Liver (tissue), 8 donors: ENCODE measurements at regions not wholly inside any gene's neighbourhood (a gene's known extent, or its start where the extent isn't known, plus 50 kb on each side); places are given as distances from the start of the nearest gene placed in this dataset.
"Not testable (repeated sequence)": the region's sequence is repeated elsewhere in the genome, so short reads cannot be mapped to it uniquely, and the experiment has no call there.

Experiments used
- DNase-seq: peaks from one replicate; pipeline ENCODE4 v3.0.0-alpha.2; 2017; ENCODE audit warnings: low spot score
- H3K27ac ChIP-seq, 2 donors: one replicate each; pipeline ENCODE4 v1.7.0; 2013; ENCODE audit warnings: inconsistent platforms in 2 of 2, low read length in 2 of 2, control low read depth in 1 of 2, low read depth in 1 of 2, mild to moderate bottlenecking in 1 of 2
- H3K27me3 ChIP-seq, 4 donors: one replicate each; pipeline versions ENCODE4 v1.6.1 to v1.7.0; 2013; ENCODE audit warnings: low read length in 3 of 4, inconsistent platforms in 1 of 4, mild to moderate bottlenecking in 1 of 4, moderate library complexity in 1 of 4; ENCODE audit not compliant: control insufficient read depth in 4 of 4, insufficient read depth in 4 of 4
- H3K36me3 ChIP-seq, 4 donors: one replicate each; pipeline versions ENCODE4 v1.6.1 to v1.7.0; 2013; ENCODE audit warnings: low read length in 3 of 4, mild to moderate bottlenecking in 3 of 4, low read depth in 1 of 4, moderate library complexity in 1 of 4; ENCODE audit not compliant: control insufficient read depth in 4 of 4, insufficient read depth in 3 of 4
- H3K4me1 ChIP-seq, 4 donors: one replicate each; pipeline versions ENCODE4 v1.6.1 to v1.7.0; 2013; ENCODE audit warnings: low read length in 3 of 4, mild to moderate bottlenecking in 3 of 4, moderate library complexity in 1 of 4; ENCODE audit not compliant: control insufficient read depth in 4 of 4, insufficient read depth in 4 of 4
- H3K4me3 ChIP-seq, 3 donors: one replicate each; pipeline versions ENCODE4 v1.6.1 to v1.7.0; 2013; ENCODE audit warnings: low read length in 3 of 3, control low read depth in 1 of 3, low read depth in 1 of 3, mild to moderate bottlenecking in 1 of 3
- H3K9ac ChIP-seq, 2 donors: one replicate each; pipeline ENCODE4 v1.7.0; 2013; ENCODE audit warnings: low read length in 2 of 2, mild to moderate bottlenecking in 2 of 2, moderate library complexity in 2 of 2, control low read depth in 1 of 2, low read depth in 1 of 2
- H3K9me3 ChIP-seq, 4 donors: one replicate each; pipeline versions ENCODE4 v1.6.1 to v1.7.0; 2013; ENCODE audit warnings: low read length in 3 of 4; ENCODE audit not compliant: control insufficient read depth in 4 of 4
- EGR1 ChIP-seq, 2 donors: IDR thresholded peaks; 2 replicates each; pipeline ENCODE4 v1.6.1; 2016 to 2018; ENCODE audit warnings: antibody characterized with exemption in 2 of 2, low read depth in 2 of 2
- FOXA1 ChIP-seq: IDR thresholded peaks from 2 replicates; pipeline ENCODE4 v1.6.1; 2016; ENCODE audit warnings: antibody characterized with exemption
- FOXA2 ChIP-seq: IDR thresholded peaks from 2 replicates; pipeline ENCODE4 v1.6.1; 2016; ENCODE audit warnings: antibody characterized with exemption
- GABPA ChIP-seq, 2 donors: IDR thresholded peaks in 1 of 2; conservative IDR thresholded peaks in 1 of 2; 2 replicates each; pipeline ENCODE4 v1.6.1; 2016; ENCODE audit warnings: antibody characterized with exemption in 2 of 2, mild to moderate bottlenecking in 1 of 2, moderate library complexity in 1 of 2
- HNF4A ChIP-seq, 2 donors: conservative IDR thresholded peaks; 2 replicates each; pipeline ENCODE4 v1.6.1; 2016; ENCODE audit warnings: antibody characterized with exemption in 2 of 2, mild to moderate bottlenecking in 2 of 2
- HNF4G ChIP-seq: IDR thresholded peaks from 2 replicates; pipeline ENCODE4 v1.6.1; 2016; ENCODE audit warnings: antibody characterized with exemption
- JUND ChIP-seq, 2 donors: IDR thresholded peaks; 2 replicates each; pipeline ENCODE4 v1.6.1; 2016; ENCODE audit warnings: antibody characterized with exemption in 2 of 2
- NR2F2 ChIP-seq: IDR thresholded peaks from 2 replicates; pipeline ENCODE4 v1.6.1; 2016; ENCODE audit warnings: antibody characterized with exemption
- RAD21 ChIP-seq, 2 donors: IDR thresholded peaks; 2 replicates each; pipeline ENCODE4 v1.6.1; 2016; ENCODE audit warnings: antibody characterized with exemption in 2 of 2, mild to moderate bottlenecking in 2 of 2
- REST ChIP-seq: IDR thresholded peaks from 2 replicates; pipeline ENCODE4 v1.6.1; 2016; ENCODE audit warnings: antibody characterized with exemption, mild to moderate bottlenecking
- RXRA ChIP-seq, 2 donors: IDR thresholded peaks; 2 replicates each; pipeline ENCODE4 v1.6.1; 2017 to 2018; ENCODE audit warnings: antibody characterized with exemption in 2 of 2, mild to moderate bottlenecking in 1 of 2
- SP1 ChIP-seq: IDR thresholded peaks from 2 replicates; pipeline ENCODE4 v1.6.1; 2018; ENCODE audit warnings: antibody characterized with exemption, mild to moderate bottlenecking
- TAF1 ChIP-seq: conservative IDR thresholded peaks from 2 replicates; pipeline ENCODE4 v1.6.1; 2016; ENCODE audit warnings: antibody characterized with exemption, mild to moderate bottlenecking
- YY1 ChIP-seq: IDR thresholded peaks from 2 replicates; pipeline ENCODE4 v1.6.1; 2016; ENCODE audit warnings: antibody characterized with exemption, mild to moderate bottlenecking
- WGBS: extraction: QIAGEN DNeasy Blood & Tissue Kit; methylation state at CpG from one replicate; pipeline ENCODE4 v1.1.7; 2013; 5-methylcytosine and 5-hydroxymethylcytosine counted together
- TF ChIP-seq, protein P1 (sequence below): IDR thresholded peaks from 2 replicates; pipeline ENCODE4 v1.6.1; 2016; ENCODE audit warnings: antibody characterized with exemption
- TF ChIP-seq, protein P2 (sequence below): IDR thresholded peaks from 2 replicates; pipeline ENCODE4 v1.6.1; 2016; ENCODE audit warnings: antibody characterized with exemption
- TF ChIP-seq, protein P3 (sequence below): fragments of 150-350 bp; IDR thresholded peaks from 2 replicates; pipeline ENCODE4 v1.5.1; 2017; ENCODE audit warnings: improper control_type of control experiment, low read depth, low read length; ENCODE audit not compliant: missing input control
- TF ChIP-seq, protein P4 (sequence below): IDR thresholded peaks from 2 replicates; pipeline ENCODE4 v1.6.1; 2016; ENCODE audit warnings: antibody characterized with exemption
- donor health status: healthy.
- donor health status: healthy.
- donor health status: healthy.
- donor health status: healthy.
- donor health status: healthy.

DNA sequence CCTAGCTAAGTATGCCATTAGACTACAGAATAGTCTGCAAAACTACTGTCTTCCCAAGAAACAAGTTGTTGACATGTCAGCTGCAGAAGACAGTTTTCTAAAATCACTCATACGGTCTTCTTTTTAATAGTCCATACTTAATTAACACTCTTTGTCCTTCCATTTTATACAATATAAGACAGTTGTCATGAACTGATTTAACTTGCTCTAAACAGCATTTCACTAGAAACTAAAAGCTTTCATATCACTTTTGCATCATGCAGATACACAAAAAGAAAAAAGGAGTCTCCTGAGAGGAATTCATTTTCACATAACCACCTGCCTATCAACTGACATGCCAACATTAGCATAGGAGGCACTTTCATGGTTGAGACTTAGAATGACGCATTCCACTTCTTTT, 1159.6 kb upstream of the CHAC2 start (continued):
- TF ChIP-seq, protein P1, sequence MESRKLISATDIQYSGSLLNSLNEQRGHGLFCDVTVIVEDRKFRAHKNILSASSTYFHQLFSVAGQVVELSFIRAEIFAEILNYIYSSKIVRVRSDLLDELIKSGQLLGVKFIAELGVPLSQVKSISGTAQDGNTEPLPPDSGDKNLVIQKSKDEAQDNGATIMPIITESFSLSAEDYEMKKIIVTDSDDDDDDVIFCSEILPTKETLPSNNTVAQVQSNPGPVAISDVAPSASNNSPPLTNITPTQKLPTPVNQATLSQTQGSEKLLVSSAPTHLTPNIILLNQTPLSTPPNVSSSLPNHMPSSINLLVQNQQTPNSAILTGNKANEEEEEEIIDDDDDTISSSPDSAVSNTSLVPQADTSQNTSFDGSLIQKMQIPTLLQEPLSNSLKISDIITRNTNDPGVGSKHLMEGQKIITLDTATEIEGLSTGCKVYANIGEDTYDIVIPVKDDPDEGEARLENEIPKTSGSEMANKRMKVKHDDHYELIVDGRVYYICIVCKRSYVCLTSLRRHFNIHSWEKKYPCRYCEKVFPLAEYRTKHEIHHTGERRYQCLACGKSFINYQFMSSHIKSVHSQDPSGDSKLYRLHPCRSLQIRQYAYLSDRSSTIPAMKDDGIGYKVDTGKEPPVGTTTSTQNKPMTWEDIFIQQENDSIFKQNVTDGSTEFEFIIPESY = no peak
- TF ChIP-seq NR2F2 (no peak), TAF1 (no peak), HNF4G (no peak), YY1 (no peak), HNF4A (conservative IDR thresholded peaks at IDR 0.05) (no peak)

DNA sequence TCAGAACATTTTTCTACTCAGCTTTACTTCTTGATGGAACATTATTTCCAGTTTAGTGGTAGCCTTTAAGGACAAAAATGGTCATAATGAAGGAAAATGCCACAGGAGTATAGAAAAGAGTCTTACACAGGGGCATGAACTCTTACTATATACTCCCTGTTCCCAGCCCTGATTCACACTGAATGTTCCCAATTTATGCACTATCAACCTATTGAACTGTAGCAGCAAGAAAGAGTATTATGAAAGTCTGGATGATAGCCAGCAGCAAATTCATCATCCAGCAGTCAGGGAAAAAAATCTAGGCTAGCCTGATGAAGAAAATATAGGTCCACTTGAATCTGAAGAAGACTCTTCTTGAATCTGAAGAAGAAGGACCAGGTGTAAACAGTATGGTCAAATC, 1170.3 kb upstream of the CHAC2 start:
- Histone ChIP-seq H3K27me3 (no peaks in the 10 kb centered on the region), H3K4me3 (no peak overlapping the region), H3K9me3 (no peaks in the 10 kb centered on the region), H3K4me1 (no peaks in the 10 kb centered on the region), H3K27ac (no peak overlapping the region), H3K9ac (no peak overlapping the region), H3K36me3 (no peaks in the 10 kb centered on the region)
- no peak for TF ChIP-seq SP1
- no peak for TF ChIP-seq JUND (IDR thresholded peaks at IDR 0.05)
- TF ChIP-seq, protein P2, sequence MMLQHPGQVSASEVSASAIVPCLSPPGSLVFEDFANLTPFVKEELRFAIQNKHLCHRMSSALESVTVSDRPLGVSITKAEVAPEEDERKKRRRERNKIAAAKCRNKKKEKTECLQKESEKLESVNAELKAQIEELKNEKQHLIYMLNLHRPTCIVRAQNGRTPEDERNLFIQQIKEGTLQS = no peak
- no peak for TF ChIP-seq HNF4A (conservative IDR thresholded peaks at IDR 0.05)
- TF ChIP-seq EGR1 (IDR thresholded peaks at IDR 0.05; ENCODE audit: low read depth in 2 of 2) = no peak
- no peak for DNase-seq

GRCh38 chr2:52594026-52594425, 1173.6 kb upstream of the CHAC2 start:
- no peaks in the 10 kb centered on the region for H3K9me3 ChIP-seq
- no peak overlapping the region for H3K27ac ChIP-seq
- DNase-seq = no peak
- no peak overlapping the region for H3K9ac ChIP-seq
- TF ChIP-seq TAF1 (no peak), EGR1 (IDR thresholded peaks at IDR 0.05; ENCODE audit: low read depth in 2 of 2) (no peak), RAD21 (IDR thresholded peaks at IDR 0.05) (no peak), REST (no peak), RXRA (IDR thresholded peaks at IDR 0.05) (no peak), SP1 (no peak), YY1 (no peak), JUND (IDR thresholded peaks at IDR 0.05) (no peak), GABPA (IDR thresholded peaks at IDR 0.05 in 1 of 2, conservative IDR thresholded peaks at IDR 0.05 in 1 of 2) (no peak), HNF4G (no peak), FOXA2 (no peak), FOXA1 (no peak), NR2F2 (no peak)
- TF ChIP-seq, protein P2 = no peak
- TF ChIP-seq, protein P3, sequence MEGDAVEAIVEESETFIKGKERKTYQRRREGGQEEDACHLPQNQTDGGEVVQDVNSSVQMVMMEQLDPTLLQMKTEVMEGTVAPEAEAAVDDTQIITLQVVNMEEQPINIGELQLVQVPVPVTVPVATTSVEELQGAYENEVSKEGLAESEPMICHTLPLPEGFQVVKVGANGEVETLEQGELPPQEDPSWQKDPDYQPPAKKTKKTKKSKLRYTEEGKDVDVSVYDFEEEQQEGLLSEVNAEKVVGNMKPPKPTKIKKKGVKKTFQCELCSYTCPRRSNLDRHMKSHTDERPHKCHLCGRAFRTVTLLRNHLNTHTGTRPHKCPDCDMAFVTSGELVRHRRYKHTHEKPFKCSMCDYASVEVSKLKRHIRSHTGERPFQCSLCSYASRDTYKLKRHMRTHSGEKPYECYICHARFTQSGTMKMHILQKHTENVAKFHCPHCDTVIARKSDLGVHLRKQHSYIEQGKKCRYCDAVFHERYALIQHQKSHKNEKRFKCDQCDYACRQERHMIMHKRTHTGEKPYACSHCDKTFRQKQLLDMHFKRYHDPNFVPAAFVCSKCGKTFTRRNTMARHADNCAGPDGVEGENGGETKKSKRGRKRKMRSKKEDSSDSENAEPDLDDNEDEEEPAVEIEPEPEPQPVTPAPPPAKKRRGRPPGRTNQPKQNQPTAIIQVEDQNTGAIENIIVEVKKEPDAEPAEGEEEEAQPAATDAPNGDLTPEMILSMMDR = no peak
- TF ChIP-seq, protein P4, sequence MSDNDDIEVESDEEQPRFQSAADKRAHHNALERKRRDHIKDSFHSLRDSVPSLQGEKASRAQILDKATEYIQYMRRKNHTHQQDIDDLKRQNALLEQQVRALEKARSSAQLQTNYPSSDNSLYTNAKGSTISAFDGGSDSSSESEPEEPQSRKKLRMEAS = no peak
- TF ChIP-seq, protein P1 = no peak
- no peak overlapping the region for H3K4me3 ChIP-seq
- 52% methylated on average over 2 of the region's 2 CpGs for WGBS
- H3K27me3 ChIP-seq = no peaks in the 10 kb centered on the region
- H3K4me1 ChIP-seq = no peaks in the 10 kb centered on the region
- no peaks in the 10 kb centered on the region for H3K36me3 ChIP-seq

DNA sequence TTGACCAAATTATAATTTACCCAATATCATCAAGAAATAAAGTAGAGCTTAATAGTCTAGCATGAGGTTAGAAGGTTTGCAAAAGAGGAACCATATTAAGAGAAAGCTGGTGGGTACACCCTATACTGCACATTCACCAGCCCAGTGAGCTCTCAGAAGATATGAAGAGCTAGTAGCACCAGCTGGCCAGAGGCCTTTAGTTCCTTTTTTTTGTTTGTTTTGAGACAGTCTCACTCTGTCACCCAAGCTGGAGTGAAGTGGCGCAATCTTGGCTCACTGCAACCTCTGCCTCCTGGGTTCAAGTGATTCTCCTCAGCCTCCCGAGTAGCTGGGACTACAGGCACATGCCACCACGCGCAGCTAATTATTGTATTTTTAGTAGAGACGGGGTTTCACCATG, 1183.5 kb upstream of the CHAC2 start:
- H3K9me3 ChIP-seq, H3K27ac ChIP-seq, H3K27me3 ChIP-seq, H3K36me3 ChIP-seq, H3K9ac ChIP-seq, DNase-seq, H3K4me1 ChIP-seq, H3K4me3 ChIP-seq: not testable (repeated sequence)
- 88% methylated on average over 5 of the region's 5 CpGs for WGBS
